HepG2 (cell line): ENCODE measurements at regions not wholly inside any gene's neighbourhood (a gene's known extent, or its start where the extent isn't known, plus 50 kb on each side); places are given as distances from the start of the nearest gene placed in this dataset.

Experiments
- KDM5A ChIP-seq: fragments of 200-600 bp; sonication (generic); IDR thresholded peaks from 2 replicates; pipeline ENCODE4 v1.7.0; 2018; ENCODE audit warnings: antibody characterized with exemption, mild to moderate bottlenecking, low read length, borderline replicate concordance
- SUZ12 ChIP-seq: fragments of 150-350 bp; IDR thresholded peaks from 2 replicates; pipeline ENCODE4 v1.6.1; 2014; ENCODE audit warnings: low read depth, low read length
- TAF1 ChIP-seq: sonication (generic); formaldehyde crosslinking; IDR thresholded peaks from 2 replicates; pipeline ENCODE4 v1.4.0; 2020; ENCODE audit warnings: missing genetic modification reagents
- ZNF274 ChIP-seq: sonication (generic); formaldehyde crosslinking; IDR thresholded peaks from 2 replicates; pipeline ENCODE4 v1.5.1; 2020; ENCODE audit warnings: mild to moderate bottlenecking, missing genetic modification reagents
- TF ChIP-seq, protein P1 (sequence below): sonication (generic); formaldehyde crosslinking; IDR thresholded peaks from 2 replicates; pipeline ENCODE4 v1.8.1; 2023; ENCODE audit warnings: mild to moderate bottlenecking, missing genetic modification reagents, borderline replicate concordance
- TF ChIP-seq, protein P2 (sequence below): sonication (generic); formaldehyde crosslinking; IDR thresholded peaks from 2 replicates; pipeline ENCODE4 v1.5.0; 2020; ENCODE audit warnings: mild to moderate bottlenecking, missing genetic modification reagents, moderate library complexity

DNA sequence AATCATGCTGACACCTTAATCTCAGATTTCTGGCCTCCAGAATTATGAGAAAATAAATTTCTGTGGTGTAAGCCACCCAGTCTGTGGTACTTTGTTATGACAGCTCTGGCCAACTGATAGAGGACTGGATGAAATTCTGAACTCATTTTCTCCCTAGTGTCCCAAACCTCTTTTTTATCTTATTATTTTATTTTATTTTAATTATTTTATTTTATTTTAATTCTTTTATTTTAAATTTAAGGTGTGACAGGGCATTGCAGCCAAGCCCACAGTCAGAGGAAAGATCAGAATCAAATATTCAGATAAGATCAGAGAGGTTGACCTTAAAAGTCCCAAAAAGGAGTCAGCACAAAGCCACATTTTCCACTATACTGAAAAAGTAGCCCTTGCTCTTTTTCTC, 228.1 kb downstream of the TFEC start:
- TF ChIP-seq ZNF274 (CRISPR knock-in tag) (no peak), TAF1 (no peak), SUZ12 (no peak), KDM5A (no peak)
- TF ChIP-seq, protein P1, sequence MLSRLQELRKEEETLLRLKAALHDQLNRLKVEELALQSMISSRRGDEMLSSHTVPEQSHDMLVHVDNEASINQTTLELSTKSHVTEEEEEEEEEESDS (CRISPR knock-in tag), result no peak
- TF ChIP-seq, protein P2, sequence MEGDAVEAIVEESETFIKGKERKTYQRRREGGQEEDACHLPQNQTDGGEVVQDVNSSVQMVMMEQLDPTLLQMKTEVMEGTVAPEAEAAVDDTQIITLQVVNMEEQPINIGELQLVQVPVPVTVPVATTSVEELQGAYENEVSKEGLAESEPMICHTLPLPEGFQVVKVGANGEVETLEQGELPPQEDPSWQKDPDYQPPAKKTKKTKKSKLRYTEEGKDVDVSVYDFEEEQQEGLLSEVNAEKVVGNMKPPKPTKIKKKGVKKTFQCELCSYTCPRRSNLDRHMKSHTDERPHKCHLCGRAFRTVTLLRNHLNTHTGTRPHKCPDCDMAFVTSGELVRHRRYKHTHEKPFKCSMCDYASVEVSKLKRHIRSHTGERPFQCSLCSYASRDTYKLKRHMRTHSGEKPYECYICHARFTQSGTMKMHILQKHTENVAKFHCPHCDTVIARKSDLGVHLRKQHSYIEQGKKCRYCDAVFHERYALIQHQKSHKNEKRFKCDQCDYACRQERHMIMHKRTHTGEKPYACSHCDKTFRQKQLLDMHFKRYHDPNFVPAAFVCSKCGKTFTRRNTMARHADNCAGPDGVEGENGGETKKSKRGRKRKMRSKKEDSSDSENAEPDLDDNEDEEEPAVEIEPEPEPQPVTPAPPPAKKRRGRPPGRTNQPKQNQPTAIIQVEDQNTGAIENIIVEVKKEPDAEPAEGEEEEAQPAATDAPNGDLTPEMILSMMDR (CRISPR knock-in tag), result no peak
